Activated CD4-positive, CD25-positive, alpha-beta regulatory T cell treated with anti-CD3 and anti-CD28 coated beads, Interleukin-2, amount 50 U/mL, for 72 hours (primary cell): ENCODE measurements at regions not wholly inside any gene's neighbourhood (a gene's known extent, or its start where the extent isn't known, plus 50 kb on each side); places are given as distances from the start of the nearest gene placed in this dataset.

Experiments used
- DNase-seq: peaks from one replicate; pipeline ENCODE4 v3.0.0; 2021

DNA sequence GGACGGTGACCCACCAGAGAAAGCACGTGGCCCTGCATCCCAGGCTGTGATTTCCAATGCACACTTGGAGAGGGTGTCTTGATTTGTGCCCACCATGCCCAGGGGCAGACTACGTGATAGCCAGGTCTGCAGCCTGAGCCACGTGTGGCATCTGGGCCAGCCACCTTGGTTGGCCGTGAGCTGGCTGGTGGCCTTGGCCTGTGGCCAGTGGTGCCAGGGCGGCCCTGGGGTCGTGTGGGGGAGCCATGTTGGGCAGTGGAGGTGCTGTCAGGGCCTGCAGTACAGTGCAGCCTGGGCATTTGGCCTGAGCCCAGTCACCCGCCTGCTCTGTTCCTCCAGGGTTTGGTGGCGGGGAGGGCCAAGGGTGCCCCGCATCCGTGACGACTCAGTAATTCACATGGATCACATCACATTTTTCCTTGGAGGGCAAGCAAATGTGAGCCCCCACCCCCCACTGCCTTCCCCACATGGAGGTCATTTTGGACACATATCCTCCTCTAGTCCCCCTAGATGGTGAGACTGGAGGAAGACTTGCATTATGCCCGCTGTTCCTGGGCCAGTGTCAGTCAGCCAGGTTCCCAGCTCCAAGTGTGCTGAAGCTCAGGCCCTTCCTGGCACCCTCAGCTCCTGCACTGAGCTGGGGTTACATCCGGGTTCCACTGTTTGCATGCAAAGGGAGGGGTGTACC, 201.4 kb downstream of the UBE3A start:
- DNase-seq = no peak

DNA sequence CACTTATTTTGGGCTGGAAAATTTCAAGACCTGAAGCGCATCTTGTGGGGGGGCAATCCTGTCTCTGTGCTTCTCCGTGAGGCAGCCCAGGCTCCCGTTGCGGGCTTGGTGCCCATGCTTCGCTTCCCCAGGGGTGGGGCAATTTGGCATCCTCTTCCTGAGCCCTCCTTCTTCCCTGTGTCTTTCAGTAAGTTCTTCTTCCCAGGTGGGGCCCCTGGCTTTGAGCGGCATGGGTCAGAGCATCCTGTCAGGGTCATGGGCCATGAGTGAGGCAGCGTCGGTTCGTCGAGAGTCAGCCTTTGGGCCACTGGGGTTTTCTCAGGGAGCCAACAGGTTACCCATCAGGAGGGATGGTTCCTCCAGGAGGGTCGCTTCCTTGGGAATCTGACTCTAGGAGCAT, 200.7 kb downstream of the UBE3A start:
- no peak for DNase-seq

DNA sequence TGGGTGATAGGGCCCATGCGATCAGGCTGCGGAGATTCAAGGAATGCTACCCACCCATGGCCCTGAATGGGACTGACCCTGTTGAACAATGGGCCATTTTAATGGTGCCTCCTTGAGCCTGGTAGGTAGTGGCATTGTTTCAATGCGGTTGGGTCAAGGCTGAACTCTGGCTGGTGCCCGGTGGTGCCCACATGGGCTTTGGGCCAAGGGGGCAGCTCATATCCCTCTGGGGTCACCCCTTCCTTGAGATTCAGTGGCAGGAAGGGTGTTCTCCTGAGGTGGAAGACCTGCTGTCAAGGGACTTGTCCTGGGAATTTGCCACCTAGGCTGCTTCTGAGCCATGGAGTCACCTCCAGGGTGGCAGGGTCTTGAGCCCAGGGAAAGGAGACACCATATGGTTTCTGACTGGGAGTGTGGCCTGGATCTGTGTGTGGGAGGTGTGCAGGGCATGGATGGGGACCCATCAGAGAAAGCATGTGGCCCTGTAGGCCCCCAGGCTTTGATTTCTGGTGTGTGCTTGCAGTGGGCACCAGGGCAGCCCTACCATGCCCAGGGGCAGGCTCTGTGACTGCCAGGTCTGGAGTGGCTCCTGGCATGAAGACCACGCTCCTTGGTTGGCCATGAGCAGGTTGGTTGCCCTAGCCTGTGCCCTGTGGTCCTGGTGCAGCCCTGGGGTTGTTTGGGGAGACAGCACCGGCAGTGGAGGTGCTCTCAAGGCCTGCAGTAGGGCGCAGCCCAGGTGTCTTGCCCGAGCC, 199.9 kb downstream of the UBE3A start:
- DNase-seq = no peak

DNA sequence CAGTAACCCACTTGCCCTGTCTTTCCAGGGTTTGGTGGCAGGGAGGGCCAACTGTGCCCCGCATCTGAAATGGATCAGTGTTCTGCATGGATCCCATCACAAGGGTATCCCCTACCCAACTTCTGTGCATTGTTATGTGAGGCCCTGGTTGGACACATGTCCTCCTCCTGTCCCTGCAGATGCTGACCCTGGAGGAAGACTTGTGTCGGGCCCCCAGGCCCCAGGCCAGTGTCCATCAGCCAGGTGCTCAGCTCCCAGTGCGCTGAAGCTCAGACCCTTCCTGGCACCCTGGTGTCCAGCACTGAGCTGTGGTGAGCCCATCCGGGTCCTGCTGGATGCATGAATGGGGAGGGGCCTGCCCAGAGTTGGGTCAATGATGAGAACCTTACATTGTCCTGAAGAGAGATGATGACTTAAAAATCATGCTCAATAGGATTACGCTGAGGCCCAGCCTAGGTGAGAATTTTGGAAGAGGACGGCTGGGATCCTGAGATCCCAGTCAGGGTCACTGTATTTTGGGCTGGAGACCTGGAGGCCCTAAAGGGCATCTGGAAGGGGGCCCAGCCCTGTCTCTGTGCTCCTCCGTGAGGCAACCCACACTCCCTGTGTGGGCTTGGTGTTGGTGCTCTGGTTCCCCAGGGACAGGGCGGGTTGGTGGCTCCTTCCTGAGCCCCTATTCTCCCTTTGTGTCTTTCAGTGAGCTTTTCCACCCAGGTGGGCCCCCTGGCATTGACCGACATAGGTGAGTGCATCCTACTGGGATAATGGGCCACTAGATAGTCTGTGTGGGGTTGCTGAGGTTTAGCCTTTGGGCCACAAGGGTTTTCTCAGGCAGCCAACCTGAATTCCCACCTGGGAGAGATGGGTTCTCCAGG, 199.1 kb downstream of the UBE3A start:
- peak; percentile 8 for DNase-seq

DNA sequence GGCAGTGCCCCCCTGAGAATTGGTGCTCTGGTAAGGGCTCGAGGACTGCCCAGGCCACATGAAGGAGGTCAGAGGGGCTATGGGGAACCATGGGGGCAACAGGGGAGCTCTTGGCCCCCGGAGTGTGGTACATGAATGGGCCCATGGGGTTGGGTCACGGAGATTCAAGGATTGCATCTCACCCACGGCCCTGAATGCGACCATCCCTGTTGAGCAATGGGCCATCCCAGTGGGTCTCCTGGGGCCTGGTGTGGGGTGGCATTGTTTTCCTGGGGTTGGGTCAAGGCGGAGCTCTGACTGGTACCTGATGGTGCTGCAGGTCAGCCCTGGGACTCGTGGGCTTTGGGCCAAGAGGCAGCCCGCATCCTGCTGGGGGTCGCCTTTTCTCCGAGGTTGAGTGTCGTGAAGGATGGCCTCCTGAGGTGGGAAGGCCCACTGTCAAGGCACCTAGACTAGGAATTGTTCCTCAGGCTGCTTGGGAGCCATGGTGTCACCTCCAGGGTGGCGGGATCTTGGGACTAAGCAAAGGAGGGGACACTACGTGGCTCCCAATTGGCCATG, 198.3 kb downstream of the UBE3A start:
- peak; percentile 9 for DNase-seq

DNA sequence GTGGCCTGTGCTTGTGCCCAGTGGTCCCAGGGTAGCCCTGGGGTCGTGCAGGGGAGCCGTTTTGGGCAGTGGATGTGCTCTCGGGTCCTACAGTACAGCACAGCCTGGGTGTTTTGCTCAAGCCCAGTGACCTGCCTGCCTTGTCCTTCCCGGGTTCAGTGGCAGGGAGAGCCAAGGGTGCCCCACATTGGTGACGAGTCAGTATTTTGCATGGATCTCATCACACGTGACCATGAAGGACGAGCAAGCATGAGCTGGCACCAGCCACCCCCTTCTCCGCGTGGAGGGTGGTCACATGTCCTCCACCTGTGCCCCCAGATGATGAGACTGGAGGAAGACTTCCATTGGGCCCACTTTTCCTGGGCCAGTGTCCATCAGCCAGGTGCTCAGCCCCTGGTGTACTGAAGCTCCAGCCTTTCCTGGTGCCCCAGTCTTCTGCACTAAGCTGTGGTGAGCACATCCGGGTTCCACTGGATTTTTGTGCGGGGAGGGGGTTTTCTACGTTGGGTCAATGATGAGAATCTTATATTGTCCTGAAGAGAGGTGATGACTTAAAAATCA, 197.5 kb downstream of the UBE3A start:
- peak; percentile 18 for DNase-seq

DNA sequence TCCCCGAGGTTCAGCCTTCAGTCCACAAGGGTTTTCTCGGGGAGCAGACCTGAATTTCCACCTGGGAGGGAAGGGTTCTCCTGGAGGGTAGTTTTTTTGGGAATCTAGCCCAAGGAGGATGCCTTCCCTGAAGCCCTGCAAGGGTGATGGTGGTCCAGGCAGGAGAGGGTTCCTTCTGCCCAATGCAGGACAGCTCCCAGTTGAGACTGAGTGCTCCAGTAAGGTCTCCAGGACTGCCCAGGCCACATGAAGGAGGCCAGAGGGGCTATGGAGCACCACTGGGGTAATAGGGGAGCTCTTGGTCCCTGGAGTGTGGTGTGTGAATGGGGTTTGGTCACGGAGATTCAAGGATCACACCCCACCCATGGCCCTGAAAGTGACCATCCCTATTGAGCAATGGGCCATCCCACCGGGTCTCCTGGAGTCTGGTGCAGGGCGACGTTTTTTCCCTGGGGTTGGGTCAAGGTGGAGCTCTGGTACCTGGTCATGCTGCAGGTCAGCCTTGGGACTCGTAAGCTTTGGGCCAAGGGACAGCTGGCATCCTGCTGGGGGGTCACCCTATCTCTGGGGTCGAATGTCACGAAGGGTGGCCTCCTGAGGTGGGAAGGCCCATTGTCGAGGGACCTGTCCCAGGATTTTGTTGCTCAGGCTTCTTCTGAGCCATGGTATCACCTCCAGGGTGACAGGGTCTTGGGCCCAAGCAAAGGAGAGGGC, 196.5 kb downstream of the UBE3A start:
- peak; percentile 12 for DNase-seq

DNA sequence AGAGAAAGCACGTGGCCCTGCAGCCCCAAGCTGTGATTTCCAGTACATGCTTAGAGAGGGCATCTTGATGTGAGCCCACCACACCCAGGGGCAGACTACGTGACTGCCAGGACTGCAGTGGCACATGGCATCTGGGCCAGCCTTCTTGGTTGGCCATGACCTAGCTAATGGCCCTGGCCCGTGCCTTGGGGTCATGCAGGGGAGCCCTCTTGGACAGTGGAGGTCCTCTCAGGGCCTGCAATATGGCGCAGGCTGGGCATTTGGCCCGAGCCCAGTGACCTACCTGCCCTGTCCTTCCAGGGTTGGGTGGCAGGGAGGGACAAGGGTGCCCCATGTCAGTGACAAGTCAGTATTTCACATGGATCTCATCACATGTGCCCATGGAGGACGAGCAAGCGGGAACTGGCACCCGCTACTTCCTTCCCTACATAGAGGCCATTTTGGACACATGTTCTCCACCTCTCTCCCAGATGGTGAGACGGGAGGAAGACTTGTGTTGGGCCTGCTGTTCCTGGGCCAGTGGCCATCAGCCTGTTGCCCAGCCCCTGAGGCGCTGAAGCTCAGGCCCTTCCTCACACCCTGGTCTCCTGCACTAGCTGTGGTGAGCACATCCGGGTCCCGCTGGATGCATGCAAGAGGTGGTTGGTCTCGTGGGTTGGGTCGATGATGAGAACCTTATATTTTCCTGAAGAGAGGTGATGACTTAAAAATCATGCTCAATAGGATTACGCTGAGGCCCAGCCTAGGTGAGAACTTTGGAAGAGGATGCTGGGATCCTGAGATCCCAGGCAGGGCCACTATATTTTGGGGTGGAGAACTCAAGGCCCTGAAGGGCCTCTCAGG, 195.6 kb downstream of the UBE3A start:
- DNase-seq = peak; percentile 15

DNA sequence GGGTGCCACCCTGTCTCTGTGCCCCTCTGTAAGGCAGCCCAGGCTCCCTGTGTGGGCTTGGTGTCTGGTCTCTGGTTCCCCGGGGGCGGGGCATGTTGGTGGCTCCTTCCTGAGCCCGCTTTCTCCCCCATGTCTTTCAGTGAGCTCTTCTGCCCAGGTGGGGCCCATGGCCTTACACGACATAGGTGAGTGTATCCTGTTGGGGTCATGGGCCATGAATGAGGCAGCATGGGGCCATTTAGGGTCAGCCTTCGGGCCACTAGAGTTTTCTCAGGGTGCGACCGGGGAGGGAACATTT, 195.1 kb downstream of the UBE3A start:
- no peak for DNase-seq

DNA sequence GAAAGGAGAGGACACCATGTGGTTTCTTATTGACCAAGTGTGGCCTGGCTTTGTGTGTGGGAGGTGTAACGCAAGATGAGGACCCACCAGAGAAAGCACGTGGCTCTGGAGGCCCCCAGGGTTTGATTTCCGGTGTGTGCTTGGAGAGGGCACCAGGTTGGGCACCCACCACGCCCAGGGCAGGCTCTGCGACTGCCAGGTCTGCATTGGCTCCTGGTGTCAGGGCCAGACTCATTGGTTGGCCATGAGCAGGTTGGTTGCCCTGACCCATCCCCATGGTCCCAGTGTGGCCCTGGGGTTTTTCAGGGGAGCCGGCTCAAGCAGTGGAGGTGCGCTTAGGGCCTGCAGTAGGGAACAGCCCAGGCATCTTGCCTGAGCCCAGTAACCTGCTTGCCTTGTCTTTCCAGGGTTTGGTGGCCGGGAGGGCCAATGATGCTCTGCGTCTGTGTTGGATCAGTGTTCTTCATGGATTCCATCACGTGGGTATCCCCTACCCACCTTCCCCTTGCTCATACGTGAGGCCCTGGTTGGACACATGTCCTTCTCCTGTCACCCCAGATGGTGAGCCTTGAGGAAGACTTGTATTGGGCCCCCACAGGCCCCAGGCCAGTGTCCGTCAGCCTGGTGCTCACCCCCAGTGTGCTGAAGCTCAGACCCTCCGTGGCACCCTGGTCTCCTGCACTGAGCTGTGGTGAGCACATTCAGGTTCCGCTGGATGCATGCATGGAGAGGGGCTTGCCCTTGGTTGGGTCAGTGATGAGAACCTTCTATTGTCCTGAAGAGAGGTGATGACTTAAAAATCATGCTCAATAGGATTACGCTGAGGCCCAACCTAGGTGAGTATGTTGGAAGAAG, 193.9 kb downstream of the UBE3A start:
- peak; percentile 9 for DNase-seq

DNA sequence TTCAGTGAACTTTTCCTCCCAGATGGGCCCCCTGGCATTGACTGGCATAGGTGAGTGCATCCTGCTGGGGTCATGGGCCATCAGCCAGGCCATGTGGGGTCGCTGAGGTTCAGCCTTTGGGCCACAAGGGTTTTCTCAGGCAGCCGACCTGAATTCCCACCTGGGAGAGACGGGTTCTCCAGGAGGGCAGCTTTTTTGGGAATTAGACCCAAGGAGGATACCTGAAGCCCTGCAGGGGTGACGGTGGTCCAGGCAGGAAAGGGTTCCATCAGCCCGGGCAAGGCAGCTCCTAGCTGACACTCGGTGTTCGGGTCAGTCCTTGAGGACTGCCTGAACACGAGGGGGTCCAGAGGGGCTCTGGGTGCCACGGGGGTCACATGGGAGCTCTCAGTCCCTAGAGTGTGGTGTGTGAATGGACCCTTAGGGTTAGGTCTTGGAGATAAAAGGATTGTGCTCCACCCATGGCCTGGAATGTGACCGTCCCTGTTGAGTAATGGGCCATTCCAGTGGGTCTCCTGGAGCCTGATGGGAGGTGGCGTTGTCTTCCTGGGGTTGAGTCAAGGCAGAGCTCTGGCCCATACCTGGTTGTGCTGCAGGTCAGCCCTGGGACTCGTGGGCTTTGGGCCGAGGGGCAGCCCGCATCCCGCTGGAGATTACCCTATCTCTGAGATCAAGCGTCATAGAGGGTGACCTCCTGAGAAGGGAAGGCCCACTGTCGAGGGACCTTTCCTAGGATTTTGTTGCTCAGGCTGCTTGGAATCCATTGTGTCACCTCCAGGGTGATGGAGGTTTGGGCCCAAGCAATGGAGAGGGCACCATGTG, 192.8 kb downstream of the UBE3A start:
- no peak for DNase-seq

DNA sequence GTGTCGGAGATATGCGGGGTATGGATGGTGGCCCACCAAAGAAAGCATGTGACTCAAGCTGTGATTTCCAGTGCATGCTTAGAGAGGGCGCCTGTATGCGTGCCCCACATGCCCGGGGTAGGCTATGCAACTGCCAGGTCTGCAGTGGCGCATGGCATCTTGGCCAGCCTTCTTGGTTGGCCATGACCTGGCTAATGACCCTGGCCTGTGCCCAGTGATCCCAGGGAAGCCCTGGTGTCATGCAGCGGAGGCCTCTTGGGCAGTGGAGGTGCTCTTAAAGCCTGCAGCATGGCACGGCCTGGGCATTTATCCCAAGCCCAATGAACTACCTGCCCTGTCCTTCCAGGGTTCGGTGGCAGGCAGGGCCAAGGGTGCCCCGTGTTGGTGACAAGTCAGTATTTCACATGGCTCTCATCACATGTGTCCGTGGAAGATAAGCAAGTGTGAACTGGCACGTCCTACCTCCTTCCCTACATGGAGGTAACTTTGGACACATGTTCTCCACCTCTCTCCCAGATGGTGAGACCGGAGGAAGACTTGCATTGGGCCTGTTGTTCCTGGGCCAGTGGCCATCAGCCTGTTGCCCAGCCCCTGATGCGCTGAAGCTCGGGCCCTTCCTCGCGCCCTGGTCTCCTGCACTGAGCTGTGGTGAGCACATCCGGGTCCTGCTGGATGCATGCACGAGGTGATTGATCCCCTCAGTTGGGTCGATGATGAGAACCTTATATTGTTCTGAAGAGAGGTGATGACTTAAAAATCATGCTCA, 192.0 kb downstream of the UBE3A start:
- no peak for DNase-seq

DNA sequence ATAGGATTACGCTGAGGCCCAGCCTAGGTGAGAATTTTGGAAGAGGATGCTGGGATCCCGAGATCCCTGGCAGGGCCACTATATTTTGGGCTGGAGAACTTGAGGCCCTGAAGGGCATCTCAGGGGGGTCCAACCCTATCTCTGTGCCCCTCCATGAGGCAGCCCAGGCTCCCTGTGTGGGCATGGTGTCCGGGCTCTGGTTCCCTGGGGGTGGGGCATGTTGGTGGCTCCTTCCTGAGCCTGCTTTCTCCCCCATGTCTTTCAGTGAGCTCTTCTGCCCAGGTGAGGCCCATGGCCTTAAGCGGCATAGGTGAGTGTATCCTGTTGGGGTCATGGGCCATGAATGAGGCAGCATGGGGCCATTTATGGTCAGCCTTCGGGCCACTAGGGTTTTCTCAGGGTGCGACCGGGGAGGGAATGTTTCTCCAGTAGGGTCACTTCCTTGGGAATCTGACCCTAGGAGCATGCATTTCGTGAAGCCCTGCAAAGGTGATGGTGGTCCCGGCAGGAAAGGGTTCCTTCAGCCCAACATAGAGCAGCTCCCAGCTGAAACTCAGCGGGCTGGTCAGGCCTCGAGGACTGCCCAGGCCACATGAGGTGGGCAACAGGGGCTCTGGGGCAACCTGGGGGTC, 191.3 kb downstream of the UBE3A start:
- peak; percentile 7 for DNase-seq

DNA sequence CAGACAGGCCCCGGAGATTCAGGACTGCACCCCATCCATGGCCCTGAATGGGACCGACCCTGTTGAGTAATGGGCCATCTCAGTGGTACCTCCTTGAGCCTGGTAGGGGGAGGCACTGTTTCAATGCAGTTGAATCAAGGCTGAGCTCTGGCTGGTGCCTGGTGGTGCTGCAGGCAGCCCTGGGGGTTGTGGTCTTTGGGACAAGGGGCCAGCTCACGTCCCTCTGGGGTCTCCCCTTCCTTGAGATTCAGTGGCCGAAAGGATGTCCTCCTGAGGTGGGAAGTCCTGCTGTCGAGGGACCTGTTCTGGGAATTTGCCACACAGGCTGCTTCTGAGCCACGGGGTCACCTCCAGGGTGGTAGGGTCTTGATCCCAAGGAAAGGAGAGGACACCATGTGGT, 190.7 kb downstream of the UBE3A start:
- DNase-seq = peak; percentile 12

DNA sequence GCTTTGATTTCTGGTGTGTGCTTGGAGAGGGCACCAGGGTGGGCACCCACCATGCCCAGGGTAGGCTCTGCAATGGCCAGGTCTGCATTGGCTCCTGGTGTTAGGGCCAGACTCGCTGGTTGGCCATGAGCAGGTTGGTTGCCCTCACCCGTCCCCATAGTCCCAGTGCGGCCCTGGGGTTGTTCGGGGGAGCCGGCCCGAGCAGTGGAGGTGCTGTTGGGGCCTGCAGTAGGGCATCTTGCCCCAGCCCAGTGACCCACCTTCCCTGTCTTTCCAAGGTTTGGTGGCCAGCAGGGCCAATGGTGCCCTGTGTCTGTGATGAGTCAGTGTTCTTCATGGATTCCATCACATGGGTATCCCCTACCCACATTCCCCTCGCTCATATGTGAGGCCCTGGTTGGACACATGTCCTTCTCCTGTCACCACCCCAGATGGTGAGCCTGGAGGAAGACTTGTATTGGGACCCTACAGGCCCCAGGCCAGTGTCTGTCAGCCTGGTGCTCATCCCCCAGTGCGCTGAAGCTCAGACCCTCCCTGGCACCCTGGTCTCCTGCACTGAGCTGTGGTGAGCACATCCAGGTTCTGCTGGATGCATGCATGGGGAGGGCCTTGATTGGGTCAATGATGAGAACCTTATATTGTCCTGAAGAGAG, 190.1 kb downstream of the UBE3A start:
- peak; percentile 16 for DNase-seq

DNA sequence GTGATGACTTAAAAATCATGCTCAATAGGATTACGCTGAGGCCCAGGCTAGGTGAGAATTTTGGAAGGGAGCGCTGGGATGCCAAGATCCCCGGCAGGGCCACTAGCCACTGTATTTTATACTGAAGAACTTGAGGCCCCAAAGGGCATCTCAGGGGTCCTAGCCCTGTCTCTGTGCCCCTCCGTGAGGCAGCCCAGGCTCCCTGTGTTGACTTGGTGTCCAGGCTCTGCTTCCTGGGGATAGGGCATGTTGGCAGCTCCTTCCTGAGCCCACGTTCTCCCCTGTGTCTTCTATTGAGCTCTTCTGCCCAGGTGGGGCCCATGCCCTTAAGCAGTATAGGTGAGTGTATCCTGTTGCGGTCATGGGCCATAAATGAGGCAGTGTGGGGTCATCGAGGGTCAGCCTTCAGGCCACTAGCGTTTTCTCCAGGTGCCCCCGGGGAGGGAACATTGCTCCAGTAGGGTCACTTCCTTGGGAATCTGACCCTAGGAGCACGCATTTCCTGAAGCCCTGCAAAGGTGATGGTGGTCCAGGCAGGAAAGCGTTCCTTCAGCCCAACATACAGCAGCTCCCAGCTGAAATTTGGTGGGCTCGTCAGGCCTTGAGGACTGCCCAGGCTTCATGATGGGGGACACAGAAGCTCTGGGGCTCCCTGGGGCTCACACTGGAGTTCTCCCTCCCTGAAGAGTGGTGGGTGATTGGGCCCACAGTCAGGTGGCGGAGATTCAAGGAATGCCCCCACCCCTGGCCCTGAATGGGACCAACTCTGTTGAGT, 189.4 kb downstream of the UBE3A start:
- peak; percentile 12 for DNase-seq

DNA sequence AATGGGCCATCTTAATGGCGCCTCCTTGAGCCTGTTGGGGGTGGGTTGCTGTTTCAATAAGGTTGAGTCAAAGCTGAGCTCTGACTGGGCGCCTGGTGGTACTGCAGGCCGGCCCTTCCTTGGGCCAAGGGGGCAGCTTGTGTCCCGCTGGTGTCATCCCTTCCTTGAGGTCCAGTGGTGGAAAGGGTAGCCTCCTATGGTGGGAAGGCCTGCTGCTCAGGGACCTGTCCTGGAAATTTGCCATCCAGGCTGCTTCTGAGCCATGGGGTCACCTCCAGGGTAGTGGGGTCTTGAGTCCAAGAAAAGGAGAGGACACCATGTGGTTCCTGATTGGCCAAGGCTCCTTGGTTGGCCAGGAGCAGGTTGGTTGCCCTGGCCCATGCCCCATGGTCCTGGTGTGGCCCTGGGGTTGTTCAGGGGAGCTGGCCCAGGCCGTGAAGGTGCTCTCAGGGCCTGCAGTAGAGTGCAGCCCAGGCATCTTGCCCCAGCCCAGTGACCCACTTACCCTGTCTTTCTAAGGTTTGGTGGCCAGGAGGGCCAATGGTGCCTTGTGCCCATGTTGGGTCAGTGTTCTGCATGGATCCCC, 188.7 kb downstream of the UBE3A start:
- no peak for DNase-seq
